ENCODE measurements at regions not wholly inside any gene's neighbourhood (a gene's known extent, or its start where the extent isn't known, plus 50 kb on each side); places are given as distances from the start of the nearest gene placed in this dataset.
A peak's percentile ranks its signal among the peaks of the same experiment; 100 is the strongest.

- DNase-seq, result no peak
Measured at GRCh38 chr18:45350404-45351156, 264.7 kb upstream of the SLC14A2 start.

- DNase-seq, result no peak
Measured at GRCh38 chr18:45352874-45353273, 262.4 kb upstream of the SLC14A2 start.

GRCh38 chr18:45353530-45353929, 261.7 kb upstream of the SLC14A2 start:
- DNase-seq, result no peak

GRCh38 chr18:45355944-45356520, 259.2 kb upstream of the SLC14A2 start:
- no peak for DNase-seq

- no peak for DNase-seq
Measured at GRCh38 chr18:45357686-45358470, 257.4 kb upstream of the SLC14A2 start.

- no peak for DNase-seq
Measured at GRCh38 chr18:45359275-45360009, 255.8 kb upstream of the SLC14A2 start.

- no peak for DNase-seq
Measured at GRCh38 chr18:45361125-45361851, 254.0 kb upstream of the SLC14A2 start.

GRCh38 chr18:45363196-45363595, 252.1 kb upstream of the SLC14A2 start:
- DNase-seq, result no peak

GRCh38 chr18:45365835-45366234, 249.4 kb upstream of the SLC14A2 start:
- DNase-seq, result no peak

GRCh38 chr18:45370255-45371010, 244.8 kb upstream of the SLC14A2 start:
- no peak for DNase-seq

- DNase-seq, result no peak
Measured at GRCh38 chr18:45373286-45373880, 241.9 kb upstream of the SLC14A2 start.

GRCh38 chr18:45374236-45374635, 241.0 kb upstream of the SLC14A2 start:
- no peak for DNase-seq

- no peak for DNase-seq
Measured at GRCh38 chr18:45374878-45375630, 240.2 kb upstream of the SLC14A2 start.

- DNase-seq, result no peak
Measured at GRCh38 chr18:45376193-45376592, 239.1 kb upstream of the SLC14A2 start.

- DNase-seq, result no peak
Measured at GRCh38 chr18:45378308-45378707, 237.0 kb upstream of the SLC14A2 start.

GRCh38 chr18:45378933-45379332, 236.3 kb upstream of the SLC14A2 start:
- DNase-seq, result no peak

- DNase-seq, result no peak
Measured at GRCh38 chr18:45379903-45380302, 235.4 kb upstream of the SLC14A2 start.

GRCh38 chr18:45381282-45381681, 234.0 kb upstream of the SLC14A2 start:
- no peak for DNase-seq

- DNase-seq, result no peak
Measured at GRCh38 chr18:45383228-45383627, 232.0 kb upstream of the SLC14A2 start.

- DNase-seq, result peak; percentile 2
Measured at GRCh38 chr18:45384137-45384961, 230.9 kb upstream of the SLC14A2 start.

Data from NCI-H2029 treated with DMSO at 0.1 percent for 48 hours (cell line).